ENCODE measurements at regions not wholly inside any gene's neighbourhood (a gene's known extent, or its start where the extent isn't known, plus 50 kb on each side); places are given as distances from the start of the nearest gene placed in this dataset.

GRCh38 chr15:66906668-66907614 lies 158.5 kb upstream of the SMAD3 start:
- TF ChIP-seq CTCF (conservative IDR thresholded peaks at IDR 0.05 in 1 of 2, IDR thresholded peaks at IDR 0.05 in 1 of 2; ENCODE audit: extremely low read depth in 1 of 2, insufficient read depth in 1 of 2, low read depth in 1 of 2, low read length in 2 of 2) (no peak), EZH2 (IDR thresholded peaks at IDR 0.05; ENCODE audit: borderline replicate concordance, low read length) (no peak)

Measured in mammary epithelial cell (primary cell).